ENCODE measurements at regions not wholly inside any gene's neighbourhood (a gene's known extent, or its start where the extent isn't known, plus 50 kb on each side); places are given as distances from the start of the nearest gene placed in this dataset.

DNA sequence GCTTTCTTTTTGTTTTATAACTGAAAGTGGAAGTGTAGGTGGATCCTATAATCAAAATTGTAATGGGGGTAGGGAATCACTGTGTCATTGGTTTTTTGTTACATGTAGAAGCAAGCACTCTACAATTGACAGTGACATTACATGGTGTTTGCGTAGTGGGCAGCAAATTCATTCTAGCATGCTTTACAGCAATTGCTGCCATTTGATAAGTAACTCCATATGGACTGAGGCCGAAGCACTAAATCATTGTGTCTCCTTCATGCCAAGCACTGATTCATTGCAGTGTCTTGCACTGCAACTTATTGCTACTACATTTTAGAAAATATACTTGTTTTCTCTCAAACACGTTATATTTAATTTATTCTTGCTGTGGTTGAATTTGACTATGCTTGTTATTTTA lies 933.9 kb downstream of the NSUN3 start:
- no peak for TF ChIP-seq CTCF (IDR thresholded peaks at IDR 0.05)
- Histone ChIP-seq H3K9me3 (replicated peaks in 1 of 2; ENCODE audit: control insufficient read depth in 1 of 2, insufficient read depth in 1 of 2, low read length in 2 of 2) (no peaks in the 10 kb centered on the region), H2AFZ (ENCODE audit: insufficient read depth, low read depth, low read length, poor library complexity, severe bottlenecking) (no peak overlapping the region), H3K9ac (ENCODE audit: insufficient read depth, low read length, poor library complexity, severe bottlenecking) (no peak overlapping the region), H3K27ac (ENCODE audit: low read depth in 1 of 2, low read length in 2 of 2) (no peak overlapping the region), H3K79me2 (ENCODE audit: insufficient read depth, low read length) (no peaks in the 10 kb centered on the region), H3K36me3 (replicated peaks in 1 of 2; ENCODE audit: control insufficient read depth in 1 of 2, insufficient read depth in 2 of 2, low read length in 2 of 2) (no peaks in the 10 kb centered on the region), H3K27me3 (ENCODE audit: control insufficient read depth in 2 of 2, insufficient read depth in 2 of 2, low read length in 2 of 2) (no peaks in the 10 kb centered on the region), H3K4me2 (replicated peaks; ENCODE audit: extremely low read depth, low read length, poor library complexity, severe bottlenecking) (no peak overlapping the region), H3K4me1 (ENCODE audit: control insufficient read depth in 1 of 2, insufficient read depth in 2 of 2, low read length in 2 of 2) (no peaks in the 10 kb centered on the region), H3K4me3 (replicated peaks in 1 of 3; ENCODE audit: low read depth in 2 of 3, low read length in 3 of 3) (no peak overlapping the region), H4K20me1 (ENCODE audit: insufficient read depth, low read length) (no peaks in the 10 kb centered on the region)
- Mint-ChIP-seq H3K27me3 (ENCODE audit: low read depth in 3 of 3) (no peaks in the 10 kb centered on the region), H3K27ac (no peak overlapping the region), H3K4me3 (no peak overlapping the region), H3K9me3 (peaks cover 0 to 3% (median 0%) of the 10 kb centered on the region in 7 donors), H3K4me1 (no peaks in the 10 kb centered on the region), H3K36me3 (no peaks in the 10 kb centered on the region)
- WGBS (ENCODE audit: insufficient coverage) = 88% methylated on average over 1 of the region's 3 CpGs
- intact Hi-C loops (cut with micrococcal nuclease) = no loop called here
- no peak for DNase-seq

GRCh38 chr3:95002438-95003046 lies 939.7 kb downstream of the NSUN3 start:
- H3K4me2 ChIP-seq (replicated peaks; ENCODE audit: extremely low read depth, low read length, poor library complexity, severe bottlenecking) = no peak overlapping the region

More at GRCh38 chr3:95002438-95003046, 939.7 kb downstream of the NSUN3 start:
- no peak overlapping the region for H3K27ac Mint-ChIP-seq
- H3K4me1 Mint-ChIP-seq = no peaks in the 10 kb centered on the region
- H3K36me3 Mint-ChIP-seq = no peaks in the 10 kb centered on the region
- Histone ChIP-seq H4K20me1 (ENCODE audit: insufficient read depth, low read length) (no peaks in the 10 kb centered on the region), H3K36me3 (replicated peaks in 1 of 2; ENCODE audit: control insufficient read depth in 1 of 2, insufficient read depth in 2 of 2, low read length in 2 of 2) (no peaks in the 10 kb centered on the region), H3K4me1 (ENCODE audit: control insufficient read depth in 1 of 2, insufficient read depth in 2 of 2, low read length in 2 of 2) (no peaks in the 10 kb centered on the region), H3K9me3 (replicated peaks in 1 of 2; ENCODE audit: control insufficient read depth in 1 of 2, insufficient read depth in 1 of 2, low read length in 2 of 2) (no peaks in the 10 kb centered on the region), H2AFZ (ENCODE audit: insufficient read depth, low read depth, low read length, poor library complexity, severe bottlenecking) (no peak overlapping the region), H3K4me3 (replicated peaks in 1 of 3; ENCODE audit: low read depth in 2 of 3, low read length in 3 of 3) (no peak overlapping the region), H3K9ac (ENCODE audit: insufficient read depth, low read length, poor library complexity, severe bottlenecking) (no peak overlapping the region), H3K79me2 (ENCODE audit: insufficient read depth, low read length) (no peaks in the 10 kb centered on the region), H3K27ac (ENCODE audit: low read depth in 1 of 2, low read length in 2 of 2) (no peak overlapping the region), H3K27me3 (ENCODE audit: control insufficient read depth in 2 of 2, insufficient read depth in 2 of 2, low read length in 2 of 2) (no peaks in the 10 kb centered on the region)
- intact Hi-C loops (cut with micrococcal nuclease) = no loop called here
- no peak for TF ChIP-seq CTCF (IDR thresholded peaks at IDR 0.05)
- DNase-seq = no peak
- H3K27me3 Mint-ChIP-seq (ENCODE audit: low read depth in 3 of 3) = peaks cover 0 to 2% (median 0%) of the 10 kb centered on the region in 3 donors
- H3K4me3 Mint-ChIP-seq = no peak overlapping the region
- peaks cover 0 to 2% (median 0%) of the 10 kb centered on the region in 7 donors for H3K9me3 Mint-ChIP-seq

Measured in CD14-positive monocyte (primary cell).